Immature natural killer cell (primary cell): ENCODE measurements at regions not wholly inside any gene's neighbourhood (a gene's known extent, or its start where the extent isn't known, plus 50 kb on each side); places are given as distances from the start of the nearest gene placed in this dataset.

Experiments used
- DNase-seq, 3 donors: peaks; one replicate each; pipeline ENCODE4 v3.0.0; 2022; ENCODE audit warnings: mixed read lengths in 1 of 3
- H3K27ac Mint-ChIP-seq, 6 donors: one replicate each; pipeline ENCODE4 v1.8.0; 2020; ENCODE audit warnings: mixed read lengths in 6 of 6, mild to moderate bottlenecking in 5 of 6, inconsistent platforms in 4 of 6, moderate library complexity in 3 of 6
- H3K27me3 Mint-ChIP-seq, 3 donors: one replicate each; pipeline ENCODE4 v1.8.0; 2020 to 2021; ENCODE audit warnings: low read depth in 3 of 3, mild to moderate bottlenecking in 3 of 3, mixed read lengths in 3 of 3, moderate library complexity in 3 of 3, inconsistent platforms in 1 of 3
- H3K36me3 Mint-ChIP-seq, 3 donors: one replicate each; pipeline ENCODE4 v1.8.0; 2020; ENCODE audit warnings: mixed read lengths in 3 of 3, inconsistent platforms in 2 of 3, mild to moderate bottlenecking in 2 of 3
- H3K4me1 Mint-ChIP-seq, 2 donors: one replicate each; pipeline ENCODE4 v1.8.0; 2020; ENCODE audit warnings: inconsistent platforms in 2 of 2, mild to moderate bottlenecking in 2 of 2, mixed read lengths in 2 of 2, moderate library complexity in 1 of 2
- H3K4me3 Mint-ChIP-seq, 5 donors: one replicate each; pipeline ENCODE4 v1.8.0; 2020; ENCODE audit warnings: mild to moderate bottlenecking in 5 of 5, mixed read lengths in 5 of 5, inconsistent platforms in 3 of 5, moderate library complexity in 3 of 5
- H3K9me3 Mint-ChIP-seq, 6 donors: one replicate each; pipeline ENCODE4 v1.8.0; 2020; ENCODE audit warnings: mild to moderate bottlenecking in 6 of 6, mixed read lengths in 6 of 6, inconsistent platforms in 4 of 6, moderate library complexity in 3 of 6

DNA sequence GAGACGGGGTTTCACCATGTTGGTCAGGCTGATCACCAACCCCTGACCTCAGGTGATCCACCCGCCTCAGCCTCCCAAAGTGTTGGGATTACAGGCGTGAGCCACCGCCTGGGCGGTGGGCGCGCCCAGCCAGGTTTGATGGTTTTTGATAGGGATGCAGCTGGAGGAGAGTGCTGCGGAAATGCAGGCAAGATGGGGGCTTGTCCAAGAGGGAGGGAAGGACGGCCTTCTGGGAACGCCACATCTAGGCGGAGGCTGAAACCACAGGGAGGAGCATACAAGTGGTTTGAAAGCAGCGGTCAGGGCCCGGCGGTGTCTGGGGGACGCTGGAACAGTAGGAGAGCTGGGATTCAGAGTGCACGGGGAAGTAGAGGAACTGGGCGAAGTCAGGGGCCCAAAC, 134.6 kb downstream of the VRK1 start:
- peaks cover 0 to 4% (median 0%) of the 10 kb centered on the region in 3 donors for H3K27me3 Mint-ChIP-seq
- H3K9me3 Mint-ChIP-seq: no peaks in the 10 kb centered on the region
- no peak for DNase-seq
- H3K4me1 Mint-ChIP-seq: no peaks in the 10 kb centered on the region
- H3K27ac Mint-ChIP-seq: no peak overlapping the region
- peaks cover 0 to 8% (median 3%) of the 10 kb centered on the region in 3 donors for H3K36me3 Mint-ChIP-seq
- H3K4me3 Mint-ChIP-seq: no peak overlapping the region

DNA sequence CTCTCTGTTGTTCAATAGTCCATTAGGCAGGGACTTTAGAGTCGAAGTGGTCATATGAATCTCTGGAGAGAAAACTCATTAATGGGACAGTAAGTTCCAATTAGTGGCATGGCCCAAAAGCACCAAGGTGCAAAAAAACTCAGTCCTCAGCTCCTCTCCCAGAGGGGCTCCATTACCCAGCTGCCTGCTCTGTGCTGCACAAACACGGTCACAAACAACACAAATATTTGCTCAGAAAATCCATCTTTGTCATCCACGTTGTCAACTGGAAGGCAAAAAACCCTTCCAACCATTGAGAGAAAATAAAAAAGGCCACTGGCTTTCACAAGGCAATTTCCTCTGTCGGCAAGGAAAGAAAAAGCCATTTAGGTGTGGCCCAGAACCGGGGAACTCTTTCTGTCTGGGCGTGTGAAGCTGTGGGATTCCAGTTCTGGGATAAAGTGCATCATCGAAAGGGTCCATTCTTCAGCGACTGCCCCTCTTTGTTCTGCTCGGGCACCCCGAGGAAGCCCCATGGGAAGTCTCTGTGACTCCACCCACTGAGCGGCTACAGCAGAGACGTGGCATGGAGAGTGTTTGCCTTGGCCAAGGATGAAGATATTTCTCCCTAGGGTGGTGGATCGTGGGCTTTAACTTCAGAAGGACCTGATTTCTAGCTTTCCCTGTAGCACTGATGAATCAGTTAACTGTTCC, 137.6 kb downstream of the VRK1 start:
- H3K9me3 Mint-ChIP-seq: no peaks in the 10 kb centered on the region
- H3K27me3 Mint-ChIP-seq: peaks cover 1 to 8% (median 6%) of the 10 kb centered on the region in 3 donors
- H3K36me3 Mint-ChIP-seq: peaks cover 0 to 8% (median 3%) of the 10 kb centered on the region in 3 donors
- no peak overlapping the region for H3K4me3 Mint-ChIP-seq
- no peaks in the 10 kb centered on the region for H3K4me1 Mint-ChIP-seq
- H3K27ac Mint-ChIP-seq: no peak overlapping the region
- no peak for DNase-seq

DNA sequence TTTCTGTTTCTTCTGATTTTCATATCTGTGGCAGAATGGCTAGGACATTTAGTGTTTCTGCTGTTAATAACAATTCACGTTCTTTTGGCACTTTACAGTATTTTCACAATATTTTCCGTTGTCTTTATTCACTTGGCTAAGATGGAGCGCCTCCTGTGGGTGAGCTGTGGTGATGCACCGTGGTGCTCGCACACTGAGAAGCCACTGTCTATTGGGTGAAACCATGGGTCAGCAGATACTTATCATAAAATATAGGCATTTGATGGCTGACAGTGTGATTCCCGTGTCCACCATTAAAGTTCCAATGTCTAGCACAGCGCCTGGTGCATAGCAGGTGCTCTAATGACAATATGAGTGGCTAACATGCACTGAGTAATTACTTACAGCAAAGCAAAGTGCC, 141.8 kb downstream of the VRK1 start:
- Mint-ChIP-seq H3K27me3 (peaks cover 1 to 8% (median 6%) of the 10 kb centered on the region in 3 donors), H3K4me1 (no peaks in the 10 kb centered on the region), H3K36me3 (no peaks in the 10 kb centered on the region), H3K9me3 (no peaks in the 10 kb centered on the region), H3K27ac (no peak overlapping the region), H3K4me3 (no peak overlapping the region)
- DNase-seq: no peak

DNA sequence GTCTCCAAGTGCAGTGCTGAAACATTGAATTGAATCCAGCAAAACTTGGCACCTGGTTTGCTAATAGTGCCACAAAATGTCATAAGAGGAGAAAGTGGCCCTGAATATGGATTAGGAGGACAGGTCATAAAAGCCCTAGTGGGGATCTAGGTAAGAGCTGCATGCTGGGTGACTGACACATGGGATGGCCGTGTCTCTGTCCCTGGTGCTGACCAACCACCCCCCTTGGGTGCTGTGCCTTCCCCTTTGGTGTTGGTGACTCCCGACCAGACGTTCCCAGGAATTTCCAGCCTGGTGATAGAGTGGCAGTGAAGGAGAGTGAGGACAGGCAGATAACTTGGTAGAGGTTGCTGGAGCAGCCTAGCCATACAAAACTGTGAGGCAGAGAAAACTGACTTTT, 142.8 kb downstream of the VRK1 start:
- Mint-ChIP-seq H3K4me3 (no peak overlapping the region), H3K9me3 (no peaks in the 10 kb centered on the region), H3K27ac (no peak overlapping the region), H3K27me3 (peaks cover 1 to 8% (median 6%) of the 10 kb centered on the region in 3 donors), H3K4me1 (no peaks in the 10 kb centered on the region), H3K36me3 (peaks cover 0 to 4% (median 0%) of the 10 kb centered on the region in 3 donors)
- no peak for DNase-seq

DNA sequence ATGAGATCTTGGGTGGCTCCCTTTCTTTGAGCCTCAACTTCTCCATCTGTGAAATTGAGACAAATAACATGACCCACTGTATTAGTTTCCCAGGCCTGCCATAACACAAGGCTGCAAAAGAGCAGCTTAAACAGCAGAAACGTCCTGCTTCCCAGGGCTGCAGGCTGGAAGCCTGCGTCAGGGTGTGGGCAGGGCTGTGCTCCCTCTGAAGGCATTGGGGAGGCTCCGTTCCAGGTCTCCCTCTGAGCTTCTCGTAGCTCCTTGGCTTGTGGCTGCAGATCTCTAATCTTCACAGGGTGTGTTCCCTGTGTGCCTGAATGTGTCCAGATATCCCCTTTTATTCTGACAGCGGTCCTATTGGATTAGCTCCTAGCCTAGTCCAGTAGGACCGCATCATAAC, 147.1 kb downstream of the VRK1 start:
- Mint-ChIP-seq H3K4me3 (no peak overlapping the region), H3K27ac (no peak overlapping the region)

DNA sequence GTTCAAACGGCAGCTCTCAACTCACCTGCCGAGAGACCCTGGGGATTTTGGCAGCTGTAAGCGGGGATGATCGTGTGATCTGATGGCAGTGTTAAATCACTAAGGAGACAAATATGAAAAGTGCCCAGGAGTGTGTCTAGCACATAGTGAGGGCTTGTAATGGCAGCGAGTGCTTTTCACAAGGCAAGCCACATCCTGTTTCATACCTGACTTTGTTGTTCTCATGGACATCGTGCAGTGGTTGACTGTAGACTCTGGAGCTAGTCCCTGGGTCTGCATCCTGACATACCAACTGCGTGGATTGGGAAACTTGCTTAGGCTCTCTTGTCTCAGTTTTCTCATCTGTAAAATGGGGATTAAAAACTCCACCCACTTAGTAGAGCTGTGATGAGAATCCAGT, 148.5 kb downstream of the VRK1 start:
- Mint-ChIP-seq H3K4me3 (no peak overlapping the region), H3K27me3 (peaks cover 0 to 2% (median 1%) of the 10 kb centered on the region in 3 donors), H3K9me3 (no peaks in the 10 kb centered on the region), H3K4me1 (peaks cover 0 to 5% of the 10 kb centered on the region in 2 donors), H3K27ac (no peak overlapping the region), H3K36me3 (peaks cover 4 to 11% (median 7%) of the 10 kb centered on the region in 3 donors)
- no peak for DNase-seq

More for the DNA sequence above, 147.1 kb downstream of the VRK1 start:
- Mint-ChIP-seq H3K27me3 (peaks cover 0 to 4% (median 3%) of the 10 kb centered on the region in 3 donors), H3K9me3 (no peaks in the 10 kb centered on the region), H3K36me3 (peaks cover 4 to 11% (median 7%) of the 10 kb centered on the region in 3 donors), H3K4me1 (no peaks in the 10 kb centered on the region)
- no peak for DNase-seq

DNA sequence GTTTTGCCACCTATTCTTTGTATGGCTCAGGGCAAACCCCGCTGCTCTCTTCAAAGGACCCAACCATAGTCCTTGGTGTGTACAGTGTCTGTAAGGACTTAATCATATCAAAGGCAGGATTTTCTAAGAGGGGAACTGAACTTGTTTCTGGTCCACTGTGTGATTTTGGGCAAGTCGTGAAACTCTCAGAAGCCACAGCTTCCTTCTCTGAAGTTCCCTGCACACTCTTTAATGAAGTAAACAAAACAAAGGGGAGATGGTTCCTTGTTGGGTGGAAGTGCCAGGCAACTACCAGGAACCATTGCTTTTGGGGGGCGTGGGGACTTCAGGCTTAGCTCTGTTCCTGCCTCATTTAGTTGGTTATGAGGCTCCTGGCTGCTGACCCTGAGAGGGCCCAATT, 152.4 kb downstream of the VRK1 start:
- no peak overlapping the region for H3K27ac Mint-ChIP-seq
- H3K4me1 Mint-ChIP-seq: peaks cover 0 to 5% of the 10 kb centered on the region in 2 donors
- H3K9me3 Mint-ChIP-seq: no peaks in the 10 kb centered on the region
- peaks cover 5 to 21% (median 7%) of the 10 kb centered on the region in 3 donors for H3K36me3 Mint-ChIP-seq
- no peak for DNase-seq
- no peak overlapping the region for H3K4me3 Mint-ChIP-seq
- peaks cover 0 to 2% (median 1%) of the 10 kb centered on the region in 3 donors for H3K27me3 Mint-ChIP-seq

DNA sequence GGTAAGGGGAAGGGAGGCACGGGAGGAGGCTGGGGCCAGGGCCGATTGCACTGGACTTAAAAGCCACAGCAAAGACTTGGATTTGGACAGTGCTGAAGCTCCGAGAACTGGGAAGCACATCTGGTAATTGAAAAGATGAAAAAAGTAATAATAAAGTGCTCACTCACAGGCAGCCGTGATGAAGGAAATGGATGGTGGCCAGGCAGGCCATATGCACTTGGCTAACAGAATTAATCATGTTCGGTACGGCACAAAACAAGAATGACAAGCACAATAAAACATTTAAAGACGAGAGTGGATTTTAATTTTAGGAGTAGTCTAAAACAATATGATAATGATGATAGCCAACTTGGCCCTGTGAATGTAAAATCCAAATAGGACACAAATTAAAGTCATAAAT, 154.3 kb downstream of the VRK1 start:
- H3K9me3 Mint-ChIP-seq: peaks cover 0 to 2% (median 0%) of the 10 kb centered on the region in 6 donors
- H3K4me3 Mint-ChIP-seq: no peak overlapping the region
- peaks cover 3 to 17% (median 3%) of the 10 kb centered on the region in 3 donors for H3K36me3 Mint-ChIP-seq
- no peak for DNase-seq
- H3K4me1 Mint-ChIP-seq: peaks cover 0 to 5% of the 10 kb centered on the region in 2 donors
- no peak overlapping the region for H3K27ac Mint-ChIP-seq
- H3K27me3 Mint-ChIP-seq: peaks cover 0 to 2% (median 1%) of the 10 kb centered on the region in 3 donors

DNA sequence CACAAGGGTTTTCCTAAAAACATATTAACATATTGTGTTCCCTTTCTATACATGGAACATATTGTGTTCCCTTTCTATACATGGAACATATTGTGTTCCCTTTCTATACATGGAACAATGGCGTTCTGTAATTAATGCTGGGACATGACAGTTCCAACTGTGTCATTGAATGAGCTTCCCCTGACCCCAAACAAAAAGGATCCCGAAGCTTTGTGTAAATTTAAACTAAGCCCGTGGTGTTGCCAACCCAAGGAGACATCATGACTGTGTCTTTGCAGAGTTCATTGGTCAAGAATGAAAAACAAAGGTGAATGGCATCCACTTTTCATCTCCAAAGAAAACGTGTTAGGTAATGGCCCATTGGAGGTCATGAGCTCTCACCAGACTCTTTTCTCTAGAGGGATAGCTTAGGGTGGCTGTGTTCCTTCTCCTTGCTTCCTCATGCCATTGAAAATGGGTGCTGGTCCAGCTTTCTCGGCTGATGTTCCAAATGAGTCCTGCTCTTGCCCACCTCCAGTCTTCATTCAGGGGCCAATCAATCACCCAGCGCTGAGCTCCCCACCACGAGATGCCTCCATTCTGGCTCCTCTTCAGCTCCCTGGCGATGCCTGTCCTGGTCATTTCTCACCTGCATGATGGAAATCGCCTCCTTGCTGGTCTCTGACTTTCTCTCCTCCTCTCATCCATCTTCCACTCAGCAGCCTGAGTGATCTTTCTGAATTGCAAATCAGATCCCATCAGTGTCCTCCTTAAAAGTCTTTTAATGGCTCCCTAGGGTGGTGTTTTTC, 156.1 kb downstream of the VRK1 start:
- peaks cover 0 to 2% (median 0%) of the 10 kb centered on the region in 3 donors for H3K27me3 Mint-ChIP-seq
- no peak overlapping the region for H3K4me3 Mint-ChIP-seq
- H3K9me3 Mint-ChIP-seq: peaks cover 0 to 2% (median 0%) of the 10 kb centered on the region in 6 donors
- H3K27ac Mint-ChIP-seq: no peak overlapping the region
- peaks cover 0 to 12% (median 3%) of the 10 kb centered on the region in 3 donors for H3K36me3 Mint-ChIP-seq
- no peak for DNase-seq
- H3K4me1 Mint-ChIP-seq: peaks cover 0 to 5% of the 10 kb centered on the region in 2 donors

DNA sequence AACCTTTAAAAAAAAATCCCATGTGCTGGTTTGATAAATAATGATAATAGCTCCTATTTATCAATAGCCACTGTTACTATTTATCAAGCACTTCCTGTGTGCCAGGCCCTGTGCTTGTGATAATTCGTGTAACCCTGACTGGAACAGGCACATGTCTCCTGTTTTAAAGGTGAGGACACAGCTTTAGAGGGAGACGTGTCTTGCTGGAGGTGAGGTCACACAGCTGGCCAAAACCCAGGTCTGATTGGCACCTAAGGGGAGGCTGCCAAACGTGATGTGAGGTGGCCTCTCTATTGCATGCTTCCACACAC, 156.6 kb downstream of the VRK1 start:
- H3K4me3 Mint-ChIP-seq: no peak overlapping the region
- no peak for DNase-seq
- H3K4me1 Mint-ChIP-seq: peaks cover 0 to 5% of the 10 kb centered on the region in 2 donors
- H3K36me3 Mint-ChIP-seq: peaks cover 0 to 10% (median 3%) of the 10 kb centered on the region in 3 donors
- no peak overlapping the region for H3K27ac Mint-ChIP-seq
- peaks cover 0 to 2% (median 0%) of the 10 kb centered on the region in 3 donors for H3K27me3 Mint-ChIP-seq
- H3K9me3 Mint-ChIP-seq: peaks cover 0 to 2% (median 0%) of the 10 kb centered on the region in 6 donors

DNA sequence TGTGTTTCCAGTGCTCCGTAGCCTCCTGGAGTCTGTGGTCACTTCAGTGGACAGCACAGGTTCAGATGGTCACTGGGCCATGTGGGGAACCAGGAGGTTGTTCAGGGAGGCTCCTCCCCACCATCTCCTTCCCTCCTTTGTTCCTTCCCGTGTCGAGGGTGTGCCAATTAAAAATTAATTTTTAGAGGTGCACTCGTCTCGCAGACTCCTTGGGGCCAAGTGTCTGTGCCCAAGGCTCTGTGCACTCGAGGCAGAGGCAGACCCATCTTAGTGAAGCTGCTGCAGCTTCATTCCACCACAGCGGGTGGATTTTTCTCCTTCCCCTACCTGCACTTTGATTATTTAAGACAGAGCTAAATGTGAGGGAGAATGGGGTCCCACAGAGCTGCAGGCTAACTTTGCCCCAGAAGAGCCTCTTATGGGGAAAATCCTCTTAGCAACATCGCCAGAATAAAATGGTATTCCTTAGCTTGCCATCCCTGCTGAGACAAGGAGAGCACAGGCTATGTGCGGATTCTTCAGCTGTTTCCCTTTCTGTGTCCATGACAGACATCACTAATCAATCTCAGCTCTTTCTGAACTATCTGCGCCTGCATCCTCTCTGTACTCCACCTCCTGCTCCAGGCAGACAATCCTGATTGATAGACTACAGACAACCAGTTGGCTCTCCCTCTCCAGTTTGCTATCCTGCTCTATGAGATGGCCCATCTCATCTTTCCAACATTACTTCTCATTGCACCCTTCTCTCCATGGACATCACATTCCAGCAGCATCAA, 159.5 kb downstream of the VRK1 start:
- peaks cover 2 to 11% (median 9%) of the 10 kb centered on the region in 6 donors for H3K9me3 Mint-ChIP-seq
- peaks cover 4 to 19% (median 8%) of the 10 kb centered on the region in 3 donors for H3K36me3 Mint-ChIP-seq
- no peak overlapping the region for H3K27ac Mint-ChIP-seq
- H3K4me1 Mint-ChIP-seq: peaks cover 9 to 11% of the 10 kb centered on the region in 2 donors
- H3K4me3 Mint-ChIP-seq: no peak overlapping the region
- peaks cover 0 to 3% (median 3%) of the 10 kb centered on the region in 3 donors for H3K27me3 Mint-ChIP-seq
- no peak for DNase-seq

DNA sequence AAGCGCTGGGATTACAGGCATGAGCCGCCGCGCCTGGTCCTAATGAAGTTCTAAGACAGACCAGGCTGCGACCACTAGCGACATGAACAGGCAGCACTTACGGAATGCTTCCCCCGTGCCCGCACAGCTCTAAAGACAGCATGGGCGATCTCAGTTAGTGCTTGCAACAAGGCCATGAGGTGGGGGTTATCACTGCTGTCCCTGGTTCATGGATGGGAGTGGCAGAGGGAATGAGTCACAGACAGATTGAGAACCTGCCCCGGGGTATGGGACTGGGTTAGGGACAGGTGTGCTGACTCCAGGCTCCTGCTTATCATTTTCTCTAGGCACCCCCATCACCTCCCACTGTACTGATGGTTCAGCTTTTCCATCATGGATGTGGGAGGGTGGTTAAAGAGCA, 160.9 kb downstream of the VRK1 start:
- Mint-ChIP-seq H3K27ac (no peak overlapping the region), H3K36me3 (peaks cover 4 to 17% (median 8%) of the 10 kb centered on the region in 3 donors), H3K4me3 (no peak overlapping the region), H3K9me3 (peaks cover 2 to 11% (median 10%) of the 10 kb centered on the region in 6 donors), H3K4me1 (peaks cover 22 to 24% of the 10 kb centered on the region in 2 donors), H3K27me3 (peaks cover 0 to 3% (median 3%) of the 10 kb centered on the region in 3 donors)
- no peak for DNase-seq

DNA sequence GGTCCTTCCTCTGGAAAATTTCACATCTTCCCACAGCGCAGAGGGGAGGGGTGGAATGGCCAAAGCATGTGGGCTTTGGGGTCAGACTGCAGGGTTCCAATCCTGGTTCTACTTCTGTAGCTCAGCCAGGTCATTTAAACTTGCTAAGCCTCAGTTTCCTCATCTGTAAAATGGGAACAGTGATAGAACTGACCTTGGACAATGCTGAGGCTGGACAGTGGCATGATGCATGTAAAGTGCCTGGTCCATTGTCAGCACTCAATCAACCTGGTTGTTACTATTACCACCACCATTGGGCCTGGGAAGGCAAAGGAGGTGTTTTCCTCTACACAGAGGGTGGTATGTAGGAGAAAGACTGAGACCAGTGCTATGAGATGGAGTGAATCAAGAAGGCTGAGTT, 162.8 kb downstream of the VRK1 start:
- Mint-ChIP-seq H3K9me3 (peaks cover 2 to 14% (median 10%) of the 10 kb centered on the region in 6 donors), H3K4me1 (peaks cover 27 to 29% of the 10 kb centered on the region in 2 donors), H3K4me3 (no peak overlapping the region), H3K36me3 (peaks cover 5 to 13% (median 8%) of the 10 kb centered on the region in 3 donors), H3K27ac (peak overlapping the region in 3 of 6 donors; percentile 28 to 72 (median 34)), H3K27me3 (peaks cover 2 to 7% (median 3%) of the 10 kb centered on the region in 3 donors)
- no peak for DNase-seq
